ENCODE measurements at regions not wholly inside any gene's neighbourhood (a gene's known extent, or its start where the extent isn't known, plus 50 kb on each side); places are given as distances from the start of the nearest gene placed in this dataset.

GRCh38 chr11:26823963-26824362, 102.1 kb upstream of the SLC5A12 start:
- no peak overlapping the region for H3K4me3 ChIP-seq (ENCODE audit: low read length)
- DNase-seq (ENCODE audit: low read depth), result no peak
- no peak for TF ChIP-seq CTCF (IDR thresholded peaks at IDR 0.05; ENCODE audit: insufficient read depth, low read depth, low read length, missing control alignments)

DNA sequence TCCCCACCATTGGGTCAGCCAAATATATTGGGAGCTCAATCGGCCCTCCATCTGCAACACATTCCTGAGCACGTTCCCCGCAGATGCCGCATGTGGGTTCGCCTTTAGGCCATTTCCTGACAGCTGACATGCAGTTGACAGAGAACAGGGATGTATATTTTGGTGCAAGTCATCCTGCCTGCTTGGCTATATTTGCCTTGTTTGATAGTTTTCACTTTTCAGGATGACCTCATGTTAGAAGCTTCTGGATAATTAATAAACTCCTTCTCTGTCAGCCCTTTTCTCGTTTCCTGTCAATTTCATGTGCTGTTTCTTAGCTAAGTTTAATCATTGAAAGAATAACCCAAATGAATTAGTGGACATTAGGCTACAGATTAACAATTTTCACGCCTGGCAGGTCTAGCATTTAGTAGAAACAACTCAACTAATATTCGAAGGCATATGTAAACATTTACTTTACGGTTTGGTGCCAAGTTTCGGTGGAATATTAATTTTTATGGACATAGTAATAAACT, 105.8 kb upstream of the SLC5A12 start:
- no peak for TF ChIP-seq CTCF (IDR thresholded peaks at IDR 0.05; ENCODE audit: insufficient read depth, low read depth, low read length, missing control alignments)
- H3K4me3 ChIP-seq (ENCODE audit: low read length), result no peak overlapping the region
- DNase-seq (ENCODE audit: low read depth), result no peak

DNA sequence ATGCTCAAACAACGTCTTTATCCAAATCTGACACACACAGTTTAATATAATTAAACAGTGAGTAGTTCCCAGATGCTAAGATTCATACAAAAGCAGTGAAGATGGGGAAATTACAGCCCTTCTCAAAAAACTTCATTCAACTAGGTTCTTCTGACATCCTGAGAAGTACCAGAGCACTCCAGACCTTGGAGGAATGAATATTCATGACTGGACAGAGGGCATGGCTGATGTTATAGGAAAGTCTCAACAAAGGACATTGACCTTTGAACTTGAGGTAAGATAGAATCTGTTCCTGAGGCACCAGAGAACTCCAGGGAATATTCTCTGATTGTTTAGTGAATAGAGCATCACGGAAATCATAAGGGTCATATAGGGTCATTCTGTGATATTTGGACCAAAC, 106.4 kb upstream of the SLC5A12 start:
- DNase-seq (ENCODE audit: low read depth), result no peak
- no peak for TF ChIP-seq CTCF (IDR thresholded peaks at IDR 0.05; ENCODE audit: insufficient read depth, low read depth, low read length, missing control alignments)
- no peak overlapping the region for H3K4me3 ChIP-seq (ENCODE audit: low read length)

DNA sequence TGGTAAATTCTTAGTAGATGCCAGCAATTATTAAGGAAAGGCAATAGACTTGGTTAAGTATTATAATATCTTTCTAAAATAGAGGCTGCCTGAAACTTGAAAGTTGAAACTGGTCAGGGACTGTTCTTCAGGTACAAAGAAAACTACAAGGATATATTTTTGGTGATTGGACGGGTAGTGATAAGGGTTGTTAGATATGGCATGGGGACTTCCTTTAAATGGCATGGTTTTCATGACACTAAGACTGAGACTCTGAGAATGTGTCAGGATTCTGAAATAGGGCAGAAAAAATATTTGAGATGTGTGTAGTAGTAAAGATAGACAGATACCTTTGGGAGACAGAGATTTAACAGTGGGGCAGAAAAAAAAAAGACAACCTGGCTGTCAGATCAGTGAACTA, 108.4 kb upstream of the SLC5A12 start:
- DNase-seq (ENCODE audit: low read depth), result no peak

GRCh38 chr11:26830757-26831156, 108.9 kb upstream of the SLC5A12 start:
- no peak overlapping the region for H3K4me3 ChIP-seq (ENCODE audit: low read length)
- TF ChIP-seq CTCF (IDR thresholded peaks at IDR 0.05; ENCODE audit: insufficient read depth, low read depth, low read length, missing control alignments), result no peak
- DNase-seq (ENCODE audit: low read depth), result no peak

More for the DNA sequence above, 108.4 kb upstream of the SLC5A12 start:
- no peak for TF ChIP-seq CTCF (IDR thresholded peaks at IDR 0.05; ENCODE audit: insufficient read depth, low read depth, low read length, missing control alignments)
- no peak overlapping the region for H3K4me3 ChIP-seq (ENCODE audit: low read length)

GRCh38 chr11:26834601-26835000, 112.7 kb upstream of the SLC5A12 start:
- DNase-seq (ENCODE audit: low read depth), result no peak
- H3K4me3 ChIP-seq (ENCODE audit: low read length), result no peak overlapping the region
- TF ChIP-seq CTCF (IDR thresholded peaks at IDR 0.05; ENCODE audit: insufficient read depth, low read depth, low read length, missing control alignments), result no peak

GRCh38 chr11:26835611-26836010, 113.8 kb upstream of the SLC5A12 start:
- H3K4me3 ChIP-seq (ENCODE audit: low read length), result no peak overlapping the region
- no peak for DNase-seq (ENCODE audit: low read depth)
- no peak for TF ChIP-seq CTCF (IDR thresholded peaks at IDR 0.05; ENCODE audit: insufficient read depth, low read depth, low read length, missing control alignments)
